Activated CD4-positive, CD25-positive, alpha-beta regulatory T cell (primary cell): ENCODE measurements at regions not wholly inside any gene's neighbourhood (a gene's known extent, or its start where the extent isn't known, plus 50 kb on each side); places are given as distances from the start of the nearest gene placed in this dataset.
"Not testable (repeated sequence)": the region's sequence is repeated elsewhere in the genome, so short reads cannot be mapped to it uniquely, and the experiment has no call there.

Experiments used
- DNase-seq, 4 experiments: peaks; one replicate each; lab custom pipeline; 2025; lab: John Stamatoyannopoulos, UW

GRCh38 chrX:65331371-65331770 is 203.2 kb downstream of the LAS1L start:
- no peak for DNase-seq

DNA sequence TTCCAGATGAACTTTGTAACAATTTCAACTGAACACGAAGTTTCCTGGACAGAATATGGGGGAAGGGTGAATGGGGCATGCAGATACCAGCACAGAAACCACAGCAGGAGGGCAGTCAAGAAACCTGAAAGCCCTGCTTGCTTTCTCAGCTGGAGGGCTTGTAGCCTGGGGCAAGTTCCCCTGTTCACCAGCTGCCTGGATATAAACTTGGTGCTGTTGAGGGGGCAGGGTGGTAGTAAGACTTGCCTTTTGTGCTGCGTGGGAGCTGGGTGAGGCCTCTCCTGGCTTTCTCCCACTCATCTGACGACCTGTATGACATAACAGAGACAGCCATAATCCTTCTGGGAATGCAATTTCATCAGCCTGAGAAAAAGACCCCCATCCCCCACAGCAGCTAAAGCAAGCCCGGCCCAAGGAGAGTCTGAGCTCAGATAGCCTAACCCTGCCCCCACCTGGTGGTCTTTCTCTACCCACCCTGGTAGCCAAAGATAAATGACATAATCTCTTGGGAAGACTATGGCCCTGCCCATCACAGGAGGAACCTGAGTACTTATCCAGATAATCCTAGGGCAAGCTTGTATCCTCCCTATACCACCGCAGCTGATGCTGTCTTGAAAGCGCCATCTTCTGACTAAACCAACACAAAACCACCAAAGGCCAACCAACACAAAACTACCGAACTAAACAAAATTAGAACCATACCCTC is 234.3 kb downstream of the LAS1L start:
- DNase-seq = no peak

DNA sequence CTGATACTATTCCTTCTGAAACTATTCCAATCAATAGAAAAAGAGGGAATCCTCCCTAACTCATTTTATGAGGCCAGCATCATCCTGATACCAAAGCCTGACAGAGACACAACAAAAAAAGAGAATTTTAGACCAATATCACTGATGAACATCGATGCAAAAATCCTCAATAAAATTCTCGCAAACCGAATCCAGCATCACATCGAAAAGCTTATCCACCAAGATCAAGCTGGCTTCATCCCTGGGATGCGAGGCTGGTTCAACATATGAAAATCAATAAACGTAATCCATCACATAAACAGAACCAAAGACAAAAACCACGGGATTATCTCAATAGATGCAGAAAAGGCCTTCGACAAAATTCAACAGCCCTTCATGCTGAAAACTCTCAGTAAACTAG is 251.7 kb downstream of the LAS1L start:
- not testable (repeated sequence) for DNase-seq

- DNase-seq = no peak
Measured at GRCh38 chrX:65273152-65273551, 261.4 kb downstream of the LAS1L start.

DNA sequence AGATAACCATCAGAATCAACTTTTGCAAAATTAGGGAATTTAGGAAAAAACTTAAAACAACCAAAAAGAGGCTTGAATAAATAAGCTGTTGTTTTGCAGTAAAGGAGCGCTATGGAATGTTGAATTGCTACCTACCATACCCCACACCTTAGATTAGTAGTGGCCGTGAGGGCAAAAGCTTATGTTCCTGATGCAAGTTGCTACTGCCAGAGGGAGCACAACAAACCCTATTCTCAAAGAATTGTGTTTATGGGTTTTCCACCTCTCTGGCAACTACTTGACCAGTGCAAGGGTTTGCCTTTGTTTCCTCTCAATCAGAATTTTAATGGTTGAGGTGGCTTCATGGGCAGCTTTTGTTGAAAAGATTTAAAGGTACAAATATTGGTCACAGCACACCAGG is 268.1 kb downstream of the LAS1L start:
- no peak for DNase-seq

GRCh38 chrX:65253817-65254216 is 277.6 kb upstream of the ZC4H2 start:
- DNase-seq = no peak

- DNase-seq = no peak
Measured at GRCh38 chrX:65241059-65241721, 264.9 kb upstream of the ZC4H2 start.

DNA sequence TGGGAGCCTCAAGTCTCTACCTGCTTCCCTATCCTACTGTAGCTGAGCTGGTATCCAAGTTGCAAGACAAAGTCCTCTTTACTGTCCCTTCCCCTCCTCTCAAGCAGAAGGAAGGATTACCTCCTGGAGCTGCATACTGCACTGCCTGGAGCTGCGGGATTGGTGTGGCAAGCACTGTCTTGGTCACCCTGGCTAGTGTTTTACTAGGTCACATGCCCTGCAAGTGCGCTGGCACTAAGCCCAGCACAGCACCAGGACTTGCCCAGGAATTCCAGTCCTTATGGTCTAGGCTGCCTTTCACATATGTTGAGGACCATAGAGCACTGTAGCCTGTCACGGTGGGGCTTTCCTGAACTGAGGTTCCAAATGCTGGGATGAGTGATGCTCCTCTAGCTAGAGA is 227.3 kb upstream of the ZC4H2 start:
- DNase-seq = no peak

DNA sequence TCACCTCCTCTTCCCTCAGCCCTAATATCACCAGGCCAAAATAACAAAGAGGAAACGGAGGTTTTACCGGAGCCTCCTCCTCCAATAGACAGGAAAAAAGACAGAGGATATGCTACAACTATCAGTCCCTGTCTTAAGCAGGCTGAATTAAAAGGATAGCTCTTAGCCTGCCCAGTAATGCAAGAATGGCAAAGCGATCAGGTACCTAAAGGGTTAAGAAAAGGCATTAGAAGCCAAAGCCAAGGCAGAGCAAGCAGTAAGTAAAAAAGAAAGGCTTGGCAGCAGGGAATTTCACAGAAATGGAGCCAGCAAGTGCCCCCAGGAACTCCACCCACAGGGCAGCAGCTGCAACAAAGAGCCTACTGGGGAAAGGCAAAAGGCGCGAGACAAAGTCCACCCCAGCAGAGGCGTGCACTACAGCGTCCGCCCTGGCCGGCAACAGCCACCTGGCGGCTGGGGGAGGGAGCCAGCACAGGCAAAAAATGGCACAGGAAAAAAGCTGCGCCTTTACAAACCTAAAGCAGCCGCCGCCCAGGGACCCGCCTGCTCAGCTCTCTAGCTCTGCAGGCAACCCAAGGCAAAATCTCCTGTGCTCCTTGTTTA is 220.6 kb upstream of the ZC4H2 start:
- DNase-seq = no peak

- no peak for DNase-seq
Measured at GRCh38 chrX:65195621-65196020, 219.4 kb upstream of the ZC4H2 start.

DNA sequence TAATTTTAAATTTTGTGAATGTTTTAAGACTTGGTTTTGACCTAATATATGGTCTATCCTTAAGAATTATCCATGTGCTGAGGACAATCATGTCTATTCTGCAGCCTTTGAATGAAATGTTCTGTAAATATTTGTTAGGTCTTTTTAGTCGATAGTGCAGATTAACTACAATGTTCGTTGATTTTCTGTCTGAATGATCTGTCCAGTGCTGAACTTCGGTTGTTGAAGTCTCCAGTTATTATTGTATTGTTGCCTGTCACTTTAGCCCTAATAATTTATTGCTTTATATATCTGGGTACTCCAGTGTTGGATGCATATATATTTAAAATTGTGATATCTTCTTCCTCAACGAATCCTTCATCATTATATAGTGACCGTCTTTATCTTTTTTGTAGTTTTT is 218.3 kb upstream of the ZC4H2 start:
- DNase-seq = no peak

GRCh38 chrX:65163325-65163724 is 187.1 kb upstream of the ZC4H2 start:
- not testable (repeated sequence) for DNase-seq

- no peak for DNase-seq
Measured at GRCh38 chrX:65148232-65148631, 172.0 kb upstream of the ZC4H2 start.

GRCh38 chrX:65136424-65136823 is 160.2 kb upstream of the ZC4H2 start:
- DNase-seq = no peak

DNA sequence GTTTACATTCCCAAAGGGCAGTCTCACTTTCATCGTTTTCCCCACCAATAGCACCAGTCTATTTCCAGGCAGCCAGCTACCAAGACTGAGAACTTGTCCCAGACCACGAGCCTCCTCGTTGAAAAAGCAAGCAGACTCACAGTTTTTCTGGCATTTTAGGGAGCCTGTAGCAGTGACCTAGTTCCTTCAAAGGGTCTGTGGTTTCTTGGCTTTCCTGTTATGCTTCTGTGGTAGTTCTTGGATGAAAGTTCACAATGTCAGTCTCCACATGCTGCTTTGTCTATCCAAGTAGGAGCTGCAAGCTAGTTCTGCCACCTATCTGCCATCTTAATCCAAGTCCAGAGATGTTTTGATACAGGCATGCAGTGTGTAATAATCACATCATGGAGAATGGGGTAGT is 151.6 kb upstream of the ZC4H2 start:
- DNase-seq = no peak

DNA sequence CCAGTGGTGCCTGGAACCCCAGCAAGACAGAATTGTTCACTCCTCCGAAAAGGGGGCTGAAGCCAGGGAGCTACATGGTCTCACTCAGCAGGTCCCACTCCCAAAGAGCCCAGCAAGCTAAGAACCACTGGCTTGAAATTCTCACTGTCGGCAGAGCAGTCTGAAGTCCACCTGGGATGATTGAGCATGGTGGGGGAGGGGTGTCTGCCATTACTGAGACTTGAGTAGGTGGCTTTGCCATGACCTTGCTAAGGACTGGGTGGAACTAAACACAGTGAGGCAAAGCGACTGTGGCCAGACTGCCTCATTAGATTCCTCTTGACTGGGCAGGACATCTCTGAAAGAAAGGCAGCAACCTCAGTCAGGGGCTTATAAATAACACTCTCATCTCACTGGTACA is 122.6 kb upstream of the ZC4H2 start:
- no peak for DNase-seq

DNA sequence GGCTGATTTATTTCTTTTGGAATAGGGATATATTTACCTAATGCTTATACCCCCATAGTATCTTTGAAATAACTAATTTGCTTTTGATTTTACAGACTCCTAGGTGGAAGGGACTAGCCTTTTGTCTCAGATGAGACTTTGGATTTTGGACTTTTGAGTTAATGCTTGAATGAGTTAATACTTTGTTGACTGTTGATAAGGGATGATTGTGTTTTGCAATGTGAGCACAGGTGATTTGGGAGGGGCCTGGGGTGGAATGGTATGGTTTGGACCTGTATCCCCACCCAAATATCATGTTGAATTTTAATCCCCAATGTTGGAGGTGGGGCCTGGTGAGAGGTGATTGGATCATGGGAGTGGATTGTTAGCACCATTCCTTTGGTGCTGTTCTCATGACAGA is 117.4 kb upstream of the ZC4H2 start:
- no peak for DNase-seq

DNA sequence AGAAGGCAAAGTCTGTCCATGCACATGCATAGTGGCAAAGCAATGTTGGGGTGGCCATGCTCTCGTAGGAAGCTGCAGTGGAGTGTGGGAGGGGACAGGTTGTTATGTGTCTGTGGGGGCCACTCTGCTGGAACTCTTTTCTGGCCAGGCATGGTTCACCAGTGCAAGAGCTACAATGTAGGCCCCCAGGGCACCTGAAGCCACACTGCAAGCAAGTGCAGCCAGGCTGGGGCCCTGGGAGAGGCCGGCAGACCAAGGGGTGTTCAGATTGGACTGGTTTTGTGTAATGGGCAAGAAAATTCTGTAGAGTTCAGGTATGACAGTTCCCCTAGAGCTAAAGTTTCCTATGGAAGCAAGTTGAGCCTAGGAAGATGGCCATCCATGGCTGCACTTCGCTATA is 97.0 kb upstream of the ZC4H2 start:
- no peak for DNase-seq

DNA sequence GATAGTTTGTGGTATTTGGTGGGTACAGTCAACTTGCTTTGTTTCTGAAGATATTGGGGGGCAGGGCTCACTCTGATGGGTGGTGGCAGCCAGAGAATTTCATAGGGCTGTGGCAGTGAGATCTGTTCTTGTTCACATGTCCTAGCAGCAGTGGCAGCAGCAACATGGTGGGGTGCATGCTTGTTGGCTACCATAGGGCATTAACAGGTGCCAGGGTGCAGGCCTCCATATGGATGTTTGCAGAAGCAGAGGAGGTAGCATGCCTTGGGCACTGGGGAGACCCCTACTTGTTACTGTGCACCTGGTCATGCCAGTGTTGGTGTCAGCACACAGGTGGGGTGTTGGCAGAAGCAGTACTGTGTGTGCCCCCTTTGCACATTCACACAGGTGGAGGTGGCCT is 96.3 kb upstream of the ZC4H2 start:
- no peak for DNase-seq

DNA sequence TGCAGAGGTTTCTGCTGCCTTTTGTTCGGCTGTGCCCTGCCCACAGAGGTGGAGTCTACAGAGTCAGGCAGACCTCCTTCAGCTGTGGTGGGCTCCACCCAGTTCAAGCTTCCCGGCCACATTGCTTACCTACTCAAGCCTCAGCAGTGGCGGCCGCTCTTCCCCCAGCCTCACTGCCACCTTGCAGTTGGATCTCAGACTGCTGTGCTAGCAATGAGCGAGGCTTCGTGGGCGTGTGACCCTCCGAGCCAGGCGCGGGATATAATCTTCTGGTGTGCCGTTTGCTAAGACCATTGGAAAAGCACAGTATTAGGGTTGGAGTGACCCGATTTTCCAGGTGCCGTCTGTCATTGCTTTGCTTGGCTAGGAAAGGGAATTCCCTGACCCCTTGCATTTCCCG is 82.4 kb upstream of the ZC4H2 start:
- DNase-seq = not testable (repeated sequence)

DNA sequence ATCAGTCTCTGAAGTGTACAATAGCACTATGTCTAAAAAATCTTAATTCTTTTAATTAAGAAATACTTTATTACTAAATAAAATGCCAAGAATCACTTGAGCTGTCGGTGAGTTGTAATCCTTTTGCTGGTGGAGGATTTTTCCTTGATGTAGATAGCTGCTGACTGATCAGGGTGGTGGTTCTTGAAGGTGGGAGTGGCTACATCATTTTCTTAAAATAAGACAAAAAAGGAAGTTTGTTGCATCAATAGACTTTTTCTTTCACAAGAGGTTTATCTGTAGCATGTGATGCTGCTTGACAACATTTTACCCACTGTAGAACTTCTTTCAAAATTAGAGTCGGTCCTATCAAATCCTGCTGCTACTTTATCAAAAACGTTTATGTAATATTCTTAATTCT is 68.8 kb upstream of the ZC4H2 start:
- no peak for DNase-seq

- no peak for DNase-seq
Measured at GRCh38 chrX:65035446-65035770, 59.2 kb upstream of the ZC4H2 start.

- peak; percentile 46 to 57 (median 50) for DNase-seq
Measured at GRCh38 chrX:65034668-65035445, 58.6 kb upstream of the ZC4H2 start, which contains the start of gene ZC3H12B. TSS of gene ZC3H12B (plus strand) at chrX:65034826.
